ENCODE measurements at regions not wholly inside any gene's neighbourhood (a gene's known extent, or its start where the extent isn't known, plus 50 kb on each side); places are given as distances from the start of the nearest gene placed in this dataset.
A peak's percentile ranks its signal among the peaks of the same experiment; 100 is the strongest.

- DNase-seq, result no peak
Measured at GRCh38 chr10:91335147-91335546, 75.0 kb upstream of the HECTD2 start.

- no peak for DNase-seq
Measured at GRCh38 chr10:91339729-91340128, 70.4 kb upstream of the HECTD2 start.

- peak; percentile 30 for DNase-seq
Measured at GRCh38 chr10:91340613-91341362, 69.4 kb upstream of the HECTD2 start.

GRCh38 chr10:91341686-91342085, 68.5 kb upstream of the HECTD2 start:
- DNase-seq, result no peak

GRCh38 chr10:91343010-91343409, 67.1 kb upstream of the HECTD2 start:
- no peak for DNase-seq

- DNase-seq, result no peak
Measured at GRCh38 chr10:91344117-91344856, 65.9 kb upstream of the HECTD2 start.

- no peak for DNase-seq
Measured at GRCh38 chr10:91345716-91346115, 64.4 kb upstream of the HECTD2 start.

GRCh38 chr10:91347529-91347928, 62.6 kb upstream of the HECTD2 start:
- DNase-seq, result no peak

GRCh38 chr10:91349381-91349780, 60.8 kb upstream of the HECTD2 start:
- DNase-seq, result no peak

GRCh38 chr10:91350651-91351081, 59.5 kb upstream of the HECTD2 start:
- no peak for DNase-seq

GRCh38 chr10:91352760-91353159, 57.4 kb upstream of the HECTD2 start:
- no peak for DNase-seq

GRCh38 chr10:91354166-91355075, 55.7 kb upstream of the HECTD2 start:
- DNase-seq, result no peak

GRCh38 chr10:91355998-91356397, 54.1 kb upstream of the HECTD2 start:
- no peak for DNase-seq

GRCh38 chr10:91357497-91357896, 52.6 kb upstream of the HECTD2 start:
- DNase-seq, result no peak

Measured in stimulated activated CD4-positive, alpha-beta T cell treated with anti-CD3 and anti-CD28 coated beads, Interleukin-1b, Interleukin-23, amount 100 ng/mL, for 48 hours (primary cell).